ENCODE measurements at regions not wholly inside any gene's neighbourhood (a gene's known extent, or its start where the extent isn't known, plus 50 kb on each side); places are given as distances from the start of the nearest gene placed in this dataset.

DNA sequence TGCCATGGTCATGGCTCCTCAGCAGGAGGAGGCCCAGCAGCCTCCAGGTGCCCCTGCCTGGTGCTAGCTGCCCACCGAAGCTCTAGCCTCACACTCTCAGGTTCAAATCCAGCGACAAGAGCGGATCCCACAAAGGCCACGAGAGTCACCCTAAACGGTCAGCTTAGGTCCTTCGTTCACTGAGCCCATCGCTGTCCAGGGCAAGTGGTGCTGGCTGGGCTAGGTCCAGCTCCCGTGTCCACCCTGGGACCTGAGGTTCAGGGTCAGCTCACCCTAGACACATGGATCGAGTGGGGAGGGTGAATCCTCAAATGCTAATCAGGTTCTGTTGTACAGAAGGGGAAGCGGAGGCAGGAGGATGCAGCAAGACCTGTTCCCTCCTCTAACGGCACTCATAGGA is 171.9 kb upstream of the SULF2 start:
- TF ChIP-seq ZNF423 (CRISPR knock-in tag; IDR thresholded peaks at IDR 0.05) (no peak), NFYB (CRISPR knock-in tag; conservative IDR thresholded peaks at IDR 0.05; ENCODE audit: low read depth) (no peak), NR3C1 (CRISPR knock-in tag; conservative IDR thresholded peaks at IDR 0.05; ENCODE audit: low read depth) (no peak), ETV6 (CRISPR knock-in tag; IDR thresholded peaks at IDR 0.05) (no peak), FOXK1 (CRISPR knock-in tag; IDR thresholded peaks at IDR 0.05) (no peak), ZBTB21 (CRISPR knock-in tag; IDR thresholded peaks at IDR 0.05; ENCODE audit: borderline replicate concordance) (no peak), ZNF138 (CRISPR knock-in tag; conservative IDR thresholded peaks at IDR 0.05) (no peak), CREM (CRISPR knock-in tag; IDR thresholded peaks at IDR 0.05) (no peak)
- TF ChIP-seq, protein P1, sequence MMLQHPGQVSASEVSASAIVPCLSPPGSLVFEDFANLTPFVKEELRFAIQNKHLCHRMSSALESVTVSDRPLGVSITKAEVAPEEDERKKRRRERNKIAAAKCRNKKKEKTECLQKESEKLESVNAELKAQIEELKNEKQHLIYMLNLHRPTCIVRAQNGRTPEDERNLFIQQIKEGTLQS (CRISPR knock-in tag; conservative IDR thresholded peaks at IDR 0.05): no peak
- TF ChIP-seq, protein P2, sequence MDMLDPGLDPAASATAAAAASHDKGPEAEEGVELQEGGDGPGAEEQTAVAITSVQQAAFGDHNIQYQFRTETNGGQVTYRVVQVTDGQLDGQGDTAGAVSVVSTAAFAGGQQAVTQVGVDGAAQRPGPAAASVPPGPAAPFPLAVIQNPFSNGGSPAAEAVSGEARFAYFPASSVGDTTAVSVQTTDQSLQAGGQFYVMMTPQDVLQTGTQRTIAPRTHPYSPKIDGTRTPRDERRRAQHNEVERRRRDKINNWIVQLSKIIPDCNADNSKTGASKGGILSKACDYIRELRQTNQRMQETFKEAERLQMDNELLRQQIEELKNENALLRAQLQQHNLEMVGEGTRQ (CRISPR knock-in tag; IDR thresholded peaks at IDR 0.05): no peak
- TF ChIP-seq, protein P3, sequence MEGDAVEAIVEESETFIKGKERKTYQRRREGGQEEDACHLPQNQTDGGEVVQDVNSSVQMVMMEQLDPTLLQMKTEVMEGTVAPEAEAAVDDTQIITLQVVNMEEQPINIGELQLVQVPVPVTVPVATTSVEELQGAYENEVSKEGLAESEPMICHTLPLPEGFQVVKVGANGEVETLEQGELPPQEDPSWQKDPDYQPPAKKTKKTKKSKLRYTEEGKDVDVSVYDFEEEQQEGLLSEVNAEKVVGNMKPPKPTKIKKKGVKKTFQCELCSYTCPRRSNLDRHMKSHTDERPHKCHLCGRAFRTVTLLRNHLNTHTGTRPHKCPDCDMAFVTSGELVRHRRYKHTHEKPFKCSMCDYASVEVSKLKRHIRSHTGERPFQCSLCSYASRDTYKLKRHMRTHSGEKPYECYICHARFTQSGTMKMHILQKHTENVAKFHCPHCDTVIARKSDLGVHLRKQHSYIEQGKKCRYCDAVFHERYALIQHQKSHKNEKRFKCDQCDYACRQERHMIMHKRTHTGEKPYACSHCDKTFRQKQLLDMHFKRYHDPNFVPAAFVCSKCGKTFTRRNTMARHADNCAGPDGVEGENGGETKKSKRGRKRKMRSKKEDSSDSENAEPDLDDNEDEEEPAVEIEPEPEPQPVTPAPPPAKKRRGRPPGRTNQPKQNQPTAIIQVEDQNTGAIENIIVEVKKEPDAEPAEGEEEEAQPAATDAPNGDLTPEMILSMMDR (IDR thresholded peaks at IDR 0.05): no peak
